NCI-H774 (cell line): ENCODE measurements at regions not wholly inside any gene's neighbourhood (a gene's known extent, or its start where the extent isn't known, plus 50 kb on each side); places are given as distances from the start of the nearest gene placed in this dataset.

ENCODE experiments used
- DNase-seq: peaks from one replicate; lab custom pipeline; 2025; lab: John Stamatoyannopoulos, UW

DNA sequence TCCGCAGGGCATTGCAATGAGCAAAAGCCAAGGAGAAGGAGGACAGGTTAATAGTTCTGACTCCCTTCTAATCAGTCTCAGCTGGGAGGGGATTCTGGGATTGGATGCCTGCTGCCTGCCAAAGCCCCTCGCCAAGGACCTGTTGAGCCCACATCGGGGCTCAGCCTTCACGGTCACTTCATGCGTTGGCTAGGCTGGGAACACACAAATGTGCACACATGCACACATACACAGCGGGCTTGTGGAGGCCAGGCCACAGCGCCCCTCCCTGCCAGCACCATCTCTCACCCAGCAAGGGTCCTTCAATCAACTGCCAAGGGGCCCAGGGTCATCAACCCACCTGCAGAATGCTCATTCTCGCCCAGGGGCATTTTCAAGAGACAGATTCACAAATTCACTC is 113.9 kb downstream of the C5orf15 start:
- no peak for DNase-seq

DNA sequence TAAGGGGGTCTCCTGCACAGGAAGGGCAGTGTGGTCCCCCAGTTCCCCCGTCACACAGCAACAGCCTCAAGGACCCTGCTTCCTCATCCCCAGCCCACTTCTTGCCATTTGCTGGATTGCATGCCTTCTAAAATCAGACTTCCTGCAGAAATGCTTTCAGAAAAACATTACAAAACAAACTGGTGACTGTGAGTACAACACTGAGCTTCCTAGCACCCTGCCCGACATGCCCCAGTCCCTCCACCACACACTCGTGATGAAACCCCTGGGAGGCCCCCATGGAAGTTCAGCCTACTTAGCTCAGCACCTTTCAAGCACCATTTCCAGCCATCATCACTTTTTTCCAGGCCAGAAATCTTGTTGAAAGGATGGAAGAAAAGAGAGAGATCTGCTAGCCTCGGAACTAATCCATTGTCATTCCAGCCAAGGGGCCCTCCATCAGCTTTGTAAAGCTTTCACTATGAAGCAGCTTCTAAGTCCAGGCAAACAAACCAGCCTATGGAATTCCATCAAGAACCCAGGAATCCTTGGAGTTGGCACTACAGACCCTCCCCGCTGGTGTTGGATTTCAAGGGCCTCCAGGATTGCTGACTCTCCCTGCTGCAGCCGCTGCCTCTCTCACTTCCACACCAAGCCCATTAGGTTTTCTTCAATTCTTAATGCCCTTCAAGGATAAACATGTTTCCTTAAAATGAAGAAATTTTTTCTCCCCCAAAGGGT is 114.6 kb downstream of the C5orf15 start:
- no peak for DNase-seq

DNA sequence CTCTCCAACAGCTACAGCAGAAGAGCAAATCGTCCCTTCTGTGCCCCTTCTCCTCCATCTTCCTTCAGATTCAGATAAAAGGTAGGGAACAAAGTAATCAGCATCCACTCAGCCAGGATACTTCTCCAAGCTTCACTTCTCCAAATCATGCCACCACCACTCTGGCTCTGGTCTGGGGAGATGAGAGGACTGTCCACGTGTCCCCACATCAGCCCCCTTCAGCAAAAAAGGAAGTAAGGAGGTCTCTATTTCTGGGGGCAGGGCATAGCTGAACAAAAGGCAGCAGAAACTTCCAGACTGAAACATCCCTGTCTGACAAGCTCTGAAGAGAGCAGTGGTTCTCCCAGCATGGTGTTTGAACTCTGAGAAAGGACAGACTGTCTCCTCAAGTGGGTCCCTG is 116.9 kb downstream of the C5orf15 start:
- DNase-seq = no peak

DNA sequence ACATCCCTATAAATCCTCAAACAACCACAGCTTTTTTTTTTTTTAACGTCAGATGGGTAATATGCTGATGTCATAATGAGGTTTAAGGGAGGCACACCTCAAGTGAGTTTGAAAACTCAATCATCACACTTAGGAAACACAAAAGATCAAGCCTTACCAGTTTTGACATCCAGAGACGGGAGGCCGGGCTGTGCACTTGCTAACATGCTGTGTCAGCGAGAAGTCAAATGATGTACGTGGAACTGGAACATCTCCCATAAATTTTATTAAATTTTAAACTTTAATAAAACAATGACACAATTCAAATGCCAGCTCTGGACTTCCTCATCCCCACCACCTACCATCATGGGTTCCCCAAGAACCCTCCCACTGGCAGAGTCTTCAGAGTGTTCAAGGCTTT is 117.6 kb downstream of the C5orf15 start:
- DNase-seq = no peak

- DNase-seq = no peak
Observed at GRCh38 chr5:133849116-133849515, 119.3 kb downstream of the C5orf15 start.

- DNase-seq = no peak
Observed at GRCh38 chr5:133848341-133848811, 120.0 kb downstream of the C5orf15 start.

DNA sequence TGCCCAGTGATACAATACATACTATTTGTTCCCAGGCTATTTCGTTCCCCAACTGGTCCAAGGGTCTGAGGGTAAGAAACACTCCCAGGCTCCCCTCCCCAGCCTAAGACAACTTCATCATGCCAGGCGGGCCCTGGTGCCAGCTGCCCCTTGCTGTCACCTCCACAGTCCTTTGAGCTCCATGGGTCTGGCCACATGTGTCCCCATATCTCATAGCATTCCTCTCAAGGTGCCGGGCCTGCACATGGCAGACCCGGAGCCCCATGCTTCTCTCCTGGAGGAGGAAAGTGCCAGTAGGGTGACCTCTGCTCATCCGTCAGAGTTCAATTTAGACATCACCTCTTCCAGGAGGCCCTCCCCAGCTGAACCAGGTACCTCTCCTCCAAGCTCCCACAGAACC is 120.5 kb downstream of the C5orf15 start:
- DNase-seq = no peak

DNA sequence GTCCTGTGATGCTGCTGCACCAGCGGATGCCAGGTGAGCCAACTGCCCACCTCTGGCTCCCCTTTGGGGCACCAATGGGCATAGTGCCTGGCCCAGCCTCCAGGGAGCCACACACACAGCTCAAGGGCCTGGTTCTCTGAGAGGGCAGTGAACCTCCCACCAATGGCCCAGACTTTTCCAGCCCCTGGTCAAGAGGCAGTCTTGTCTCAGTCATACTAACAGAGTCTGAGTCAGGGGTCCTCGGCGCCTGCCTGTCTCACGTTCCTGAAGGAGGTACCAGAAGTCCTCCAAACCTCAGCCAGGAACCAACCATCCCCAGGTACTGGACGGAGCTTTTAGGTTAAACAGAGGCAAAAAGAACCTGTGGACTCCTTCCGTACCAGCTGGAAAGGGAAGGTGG is 121.1 kb downstream of the C5orf15 start:
- DNase-seq = no peak

DNA sequence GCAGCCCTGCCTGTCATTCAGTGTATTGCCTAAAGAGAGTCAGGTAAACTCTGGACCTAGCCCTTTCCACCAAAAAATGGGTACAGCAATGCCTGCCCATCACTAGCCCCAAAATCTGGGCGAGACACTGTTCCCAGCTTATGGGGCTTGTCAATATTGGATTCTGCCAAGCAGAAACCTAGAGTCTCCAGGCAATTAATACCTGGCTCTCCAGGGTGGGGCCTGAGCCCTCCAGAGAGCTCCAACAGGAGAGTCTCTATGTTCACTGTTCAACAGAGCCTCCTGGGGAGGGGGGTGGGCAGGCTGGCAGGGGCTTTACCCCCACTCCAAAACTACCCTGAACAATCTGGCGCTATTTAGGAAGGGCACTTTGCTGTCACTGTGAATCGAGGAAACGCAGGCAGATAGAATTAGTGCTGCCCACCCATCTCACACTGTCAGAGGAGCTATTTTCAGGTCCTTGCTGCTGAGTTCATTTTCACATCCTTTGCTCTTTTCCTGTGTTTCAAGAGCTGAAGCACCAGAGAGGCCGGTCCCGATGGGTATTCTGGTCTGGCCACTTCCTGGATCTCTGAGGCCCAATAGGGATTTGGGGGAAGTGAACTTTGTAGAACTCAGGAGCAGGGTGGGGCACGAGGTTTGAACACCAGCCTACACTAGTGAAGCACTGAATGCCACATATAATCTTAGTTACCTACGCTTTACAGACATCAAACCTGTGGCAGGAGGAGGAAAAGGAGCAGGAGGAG is 121.8 kb downstream of the C5orf15 start:
- no peak for DNase-seq

GRCh38 chr5:133845271-133845670 is 123.2 kb downstream of the C5orf15 start:
- DNase-seq = no peak

- DNase-seq = no peak
Observed at GRCh38 chr5:133844836-133845235, 123.6 kb downstream of the C5orf15 start.

DNA sequence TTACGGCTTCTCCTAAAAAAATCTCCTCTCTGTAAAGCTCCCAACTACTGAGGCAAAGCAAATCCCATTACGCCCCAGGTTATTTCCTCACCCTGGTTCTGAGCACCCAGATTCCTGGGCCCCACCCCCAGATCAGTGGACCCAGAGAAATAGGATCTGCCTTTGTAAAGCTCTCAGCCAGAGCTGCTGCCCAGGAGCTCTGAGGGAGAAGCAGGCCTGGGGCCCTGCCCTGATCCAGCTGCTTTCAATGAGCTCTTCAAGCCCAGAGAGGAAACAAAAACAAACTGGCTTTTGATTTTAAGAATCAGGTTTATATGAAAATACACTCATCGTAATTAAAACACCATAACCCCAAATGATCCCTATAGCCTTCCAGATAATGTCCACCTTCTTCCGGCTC is 124.5 kb downstream of the C5orf15 start:
- no peak for DNase-seq

- no peak for DNase-seq
Observed at GRCh38 chr5:133842846-133843611, 125.4 kb downstream of the C5orf15 start.

DNA sequence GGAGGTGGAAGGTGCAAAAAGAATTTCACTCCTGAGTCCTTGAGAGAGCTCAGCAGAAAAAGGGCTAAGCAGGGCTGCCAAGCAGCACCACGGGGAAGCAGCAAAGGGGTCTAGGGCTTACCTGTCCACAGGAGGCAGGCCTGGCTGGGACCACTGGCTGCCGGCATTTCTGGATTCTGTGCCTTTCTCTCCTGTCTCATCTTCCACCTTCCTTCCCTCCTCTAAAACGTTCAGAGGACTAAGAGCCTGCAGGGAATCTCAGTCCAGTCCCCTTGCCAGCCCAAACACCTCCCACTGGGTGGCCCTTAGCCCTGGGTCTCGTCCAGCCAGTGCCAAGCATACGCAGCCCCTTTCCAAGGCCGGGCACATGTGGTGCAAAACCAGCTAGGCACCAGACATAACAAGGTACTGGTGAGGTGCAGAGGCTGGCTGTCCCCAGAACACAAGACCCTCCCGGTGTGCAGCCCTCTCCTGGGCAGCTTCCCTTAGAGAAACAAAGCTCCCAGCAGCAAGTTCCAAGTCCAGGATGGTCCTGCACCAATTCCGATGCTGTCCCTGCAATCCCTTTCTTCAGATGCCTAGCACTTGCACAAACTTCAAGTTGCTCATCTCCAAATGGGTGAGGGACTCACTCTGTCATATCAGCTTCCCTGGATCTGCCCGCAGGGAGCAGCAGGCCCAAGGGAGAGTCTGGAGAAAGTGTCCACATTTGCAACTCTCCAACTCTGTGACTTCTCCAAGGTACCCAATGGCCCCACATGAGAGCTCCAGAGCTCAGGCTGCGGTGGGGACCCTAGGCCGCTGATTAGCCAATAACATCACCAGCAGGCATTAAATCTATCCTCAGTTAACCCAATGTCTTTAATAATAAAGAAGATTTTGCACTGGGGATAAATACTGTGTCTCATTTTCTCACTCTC is 126.3 kb downstream of the C5orf15 start:
- no peak for DNase-seq

DNA sequence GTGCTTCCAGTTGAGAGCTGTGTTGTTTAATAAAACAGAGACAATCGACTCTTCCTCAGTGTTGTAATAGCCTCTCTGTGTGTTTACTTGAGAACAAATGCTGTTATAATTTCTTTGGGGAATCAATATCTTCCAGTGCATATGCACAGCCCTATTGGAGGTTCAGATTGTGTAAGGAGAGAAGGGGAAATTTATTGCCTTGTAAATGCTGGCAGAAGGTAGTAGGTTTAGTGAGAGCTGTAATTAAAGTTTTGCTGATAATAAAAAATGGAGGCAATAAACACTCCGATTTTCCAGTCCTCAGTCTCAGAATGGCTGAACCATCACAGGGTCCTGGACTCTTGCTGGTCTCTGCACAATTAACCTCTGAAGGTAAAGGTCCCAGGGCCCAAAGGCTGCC is 128.3 kb downstream of the C5orf15 start:
- no peak for DNase-seq

GRCh38 chr5:133839721-133840120 is 128.7 kb downstream of the C5orf15 start:
- DNase-seq = peak; percentile 22

DNA sequence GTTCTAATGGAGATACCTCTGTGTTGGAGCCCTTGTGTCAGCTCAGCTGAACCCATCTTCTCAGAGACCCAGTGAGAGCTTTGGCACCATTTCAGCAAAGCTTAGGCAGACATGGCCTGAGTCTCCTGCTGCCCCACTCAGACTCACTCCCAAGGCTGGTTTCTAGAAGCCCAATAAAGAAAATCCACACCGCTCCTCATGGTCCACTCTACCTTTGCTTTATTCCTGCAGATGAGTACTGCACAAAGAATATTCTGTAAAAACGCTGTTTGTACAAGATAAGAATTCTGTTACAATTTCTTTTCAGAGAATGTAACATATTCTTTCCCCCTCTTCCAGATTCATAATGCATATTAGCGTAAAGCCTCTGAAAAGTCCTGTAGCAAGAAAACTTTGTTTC is 129.3 kb downstream of the C5orf15 start:
- no peak for DNase-seq

- DNase-seq = no peak
Observed at GRCh38 chr5:133838286-133838685, 130.1 kb downstream of the C5orf15 start.

DNA sequence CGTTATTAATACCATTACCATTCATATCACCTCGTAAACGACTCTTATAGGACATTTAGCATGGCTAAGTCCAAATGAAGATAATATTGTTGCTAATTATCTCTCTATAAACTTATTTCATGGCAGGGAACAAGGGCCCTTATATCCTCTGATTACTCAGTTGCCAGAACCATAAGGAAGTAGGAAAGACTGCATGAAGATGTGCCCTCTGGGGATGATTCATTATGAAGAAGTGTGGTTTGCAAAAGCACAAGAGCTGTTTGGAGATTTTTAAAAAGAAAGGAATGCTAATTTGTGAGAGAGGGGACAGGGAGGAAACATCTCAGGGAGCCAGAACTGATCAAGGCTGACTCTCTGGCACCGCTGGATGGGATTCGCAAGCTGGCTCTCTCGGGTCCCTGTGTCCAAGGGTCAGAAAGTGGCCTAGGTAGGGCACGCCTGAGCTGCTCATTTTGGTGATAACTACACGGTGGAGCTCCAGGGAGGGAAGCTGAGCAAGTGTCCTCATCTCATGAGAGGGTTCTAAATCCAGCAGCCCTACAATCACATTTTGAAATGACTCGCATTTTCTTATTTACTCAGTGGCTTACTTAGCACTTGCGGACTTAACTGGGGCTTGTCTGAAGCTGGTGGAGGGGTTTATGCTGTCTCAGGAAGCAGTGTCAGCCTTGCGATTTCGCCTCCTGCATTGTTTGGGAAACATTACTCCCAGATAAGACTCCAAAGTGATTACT is 136.8 kb downstream of the C5orf15 start:
- DNase-seq = no peak

GRCh38 chr5:133830911-133831310 is 137.5 kb downstream of the C5orf15 start:
- DNase-seq = no peak

GRCh38 chr5:133830281-133830680 is 138.1 kb downstream of the C5orf15 start:
- no peak for DNase-seq
